GM18499 (cell line): ENCODE measurements at regions not wholly inside any gene's neighbourhood (a gene's known extent, or its start where the extent isn't known, plus 50 kb on each side); places are given as distances from the start of the nearest gene placed in this dataset.

Experiments used
- ATAC-seq: cut with Tn5 transposase; IDR thresholded peaks from one replicate; pipeline ENCODE4 v1.9.1; 2021; ENCODE audit warnings: moderate number of reproducible peaks; ENCODE audit not compliant: insufficient read depth, unreplicated experiment

- no peak for ATAC-seq
Measured at GRCh38 chr12:116453631-116454030, 105.5 kb upstream of the MAP1LC3B2 start.

- ATAC-seq, result no peak
Measured at GRCh38 chr12:116454076-116454475, 105.1 kb upstream of the MAP1LC3B2 start.

GRCh38 chr12:116454950-116455447 lies 104.2 kb upstream of the MAP1LC3B2 start:
- ATAC-seq, result no peak

- no peak for ATAC-seq
Measured at GRCh38 chr12:116455540-116456329, 103.4 kb upstream of the MAP1LC3B2 start.

GRCh38 chr12:116456330-116457082 lies 102.7 kb upstream of the MAP1LC3B2 start:
- no peak for ATAC-seq

GRCh38 chr12:116458492-116458891 lies 100.7 kb upstream of the MAP1LC3B2 start:
- no peak for ATAC-seq

GRCh38 chr12:116459011-116459875 lies 99.9 kb upstream of the MAP1LC3B2 start:
- ATAC-seq, result no peak

GRCh38 chr12:116459916-116460663 lies 99.1 kb upstream of the MAP1LC3B2 start:
- no peak for ATAC-seq

GRCh38 chr12:116461060-116461459 lies 98.1 kb upstream of the MAP1LC3B2 start:
- ATAC-seq, result no peak

GRCh38 chr12:116463366-116463765 lies 95.8 kb upstream of the MAP1LC3B2 start:
- no peak for ATAC-seq

- ATAC-seq, result no peak
Measured at GRCh38 chr12:116465407-116465806, 93.8 kb upstream of the MAP1LC3B2 start.

GRCh38 chr12:116465856-116466255 lies 93.3 kb upstream of the MAP1LC3B2 start:
- ATAC-seq, result no peak

- ATAC-seq, result no peak
Measured at GRCh38 chr12:116466536-116466935, 92.6 kb upstream of the MAP1LC3B2 start.

GRCh38 chr12:116469344-116469743 lies 89.8 kb upstream of the MAP1LC3B2 start:
- ATAC-seq, result no peak

GRCh38 chr12:116471544-116471943 lies 87.6 kb upstream of the MAP1LC3B2 start:
- no peak for ATAC-seq

GRCh38 chr12:116472193-116472592 lies 87.0 kb upstream of the MAP1LC3B2 start:
- no peak for ATAC-seq

GRCh38 chr12:116473416-116473815 lies 85.8 kb upstream of the MAP1LC3B2 start:
- no peak for ATAC-seq

GRCh38 chr12:116474331-116474730 lies 84.8 kb upstream of the MAP1LC3B2 start:
- no peak for ATAC-seq

GRCh38 chr12:116474899-116475298 lies 84.3 kb upstream of the MAP1LC3B2 start:
- no peak for ATAC-seq
